Right lobe of liver (tissue), 6 donors: ENCODE measurements at regions not wholly inside any gene's neighbourhood (a gene's known extent, or its start where the extent isn't known, plus 50 kb on each side); places are given as distances from the start of the nearest gene placed in this dataset.

Experiments used
- ATAC-seq, 4 donors: fragments of 200-7000 bp; cut with Tn5 transposase; one replicate each; pipeline ENCODE4 v1.9.1; 2020; ENCODE audit warnings: mild to moderate bottlenecking in 4 of 4, moderate library complexity in 4 of 4
- DNase-seq, 3 donors: peaks; one replicate each; pipeline ENCODE4 v3.0.0-alpha.2; 2020
- H3K27ac ChIP-seq, 3 donors: fragments of 200-600 bp; one replicate each; pipeline ENCODE4 v1.8.0; 2022
- H3K27me3 ChIP-seq, 2 donors: fragments of 200-600 bp; one replicate each; pipeline ENCODE4 v1.8.0; 2022
- H3K36me3 ChIP-seq, 4 donors: fragments of 200-600 bp; sonication (generic) in 1 of 4; one replicate each; pipeline versions ENCODE4 v1.5.1 to v1.8.0; 2017 to 2022; ENCODE audit warnings: control low read depth in 1 of 4
- H3K4me1 ChIP-seq, 4 donors: fragments of 200-600 bp; sonication (generic) in 1 of 4; one replicate each; pipeline versions ENCODE4 v1.5.1 to v1.8.0; 2017 to 2022; ENCODE audit warnings: control low read depth in 1 of 4
- H3K4me3 ChIP-seq, 3 donors: fragments of 200-600 bp; one replicate each; pipeline ENCODE4 v1.8.0; 2022
- H3K9me3 ChIP-seq, 4 donors: fragments of 200-600 bp; sonication (generic) in 1 of 4; one replicate each; pipeline versions ENCODE4 v1.5.1 to v1.8.0; 2017 to 2022; ENCODE audit warnings: control low read depth in 1 of 4
- CTCF ChIP-seq, 4 donors: fragments of 200-600 bp in 3 of 4; fragments of 450-650 bp in 1 of 4; IDR thresholded peaks; one replicate each; pipeline versions ENCODE4 v1.5.1 to v1.8.0; 2016 to 2022; ENCODE audit warnings: antibody characterized with exemption in 4 of 4, mild to moderate bottlenecking in 2 of 4
- POLR2A ChIP-seq: fragments of 450-650 bp; IDR thresholded peaks from one replicate; pipeline ENCODE4 v1.6.1; 2017; ENCODE audit warnings: antibody characterized with exemption, mild to moderate bottlenecking
- WGBS: methylation state at CpG from one replicate; pipeline ENCODE4 v1.1.6; 2018; ENCODE audit warnings: low coverage, low lambda C conversion rate; ENCODE audit not compliant: insufficient coverage; ENCODE audit errors: missing lambda C conversion rate; 5-methylcytosine and 5-hydroxymethylcytosine counted together
- intact Hi-C, 2 donors: fragments of 100-400 bp; cut with DNase I; formaldehyde crosslinking; loops; one replicate each; pipeline versions ENCODE4 v1.11.2 to v1.14.1; 2022
- donor health status: DM: no; HTN: yes; CAD: no.
- donor health status: DM: no; HTN: no; CAD: no.
- donor health status: DM: no; HTN: no; CAD: no.
- donor health status: DM: no; HTN: yes; CAD: no.
- donor health status: DM: no; HTN: yes; CAD: no.

- no peak overlapping the region for H3K27ac ChIP-seq
- no peaks in the 10 kb centered on the region for H3K4me1 ChIP-seq
- WGBS = 58% methylated on average over 2 of the region's 2 CpGs
- no peaks in the 10 kb centered on the region for H3K36me3 ChIP-seq
- no peak overlapping the region for H3K4me3 ChIP-seq
- DNase-seq = no peak
- intact Hi-C loops = no loop called here
- TF ChIP-seq CTCF (IDR thresholded peaks at IDR 0.05) (no peak), POLR2A (no peak)
- no peaks in the 10 kb centered on the region for H3K27me3 ChIP-seq
- H3K9me3 ChIP-seq = no peaks in the 10 kb centered on the region
- no peak for ATAC-seq
Observed at GRCh38 chr1:194256010-194256409, 1069.6 kb upstream of the B3GALT2 start.

- WGBS = 62% methylated on average over 1 of the region's 1 CpG
- Histone ChIP-seq H3K27me3 (no peaks in the 10 kb centered on the region), H3K9me3 (no peaks in the 10 kb centered on the region), H3K4me3 (no peak overlapping the region), H3K4me1 (no peaks in the 10 kb centered on the region), H3K27ac (no peak overlapping the region), H3K36me3 (no peaks in the 10 kb centered on the region)
- ATAC-seq = no peak
- DNase-seq = no peak
- TF ChIP-seq CTCF (IDR thresholded peaks at IDR 0.05) = no peak
- TF ChIP-seq POLR2A = no peak
- intact Hi-C loops = no loop called here
Observed at GRCh38 chr1:194252199-194252598, 1065.8 kb upstream of the B3GALT2 start.

GRCh38 chr1:194241215-194241614, 1054.8 kb upstream of the B3GALT2 start:
- intact Hi-C loops = no loop called here
- no peak for ATAC-seq

GRCh38 chr1:194233069-194233468, 1046.7 kb upstream of the B3GALT2 start:
- no peak overlapping the region for H3K4me3 ChIP-seq
- H3K9me3 ChIP-seq = no peaks in the 10 kb centered on the region
- DNase-seq (no peak), ATAC-seq (no peak)
- intact Hi-C loops = no loop called here
- no peaks in the 10 kb centered on the region for H3K36me3 ChIP-seq
- no peaks in the 10 kb centered on the region for H3K27me3 ChIP-seq
- 39% methylated on average over 2 of the region's 2 CpGs for WGBS
- H3K4me1 ChIP-seq = no peaks in the 10 kb centered on the region
- no peak for TF ChIP-seq CTCF (IDR thresholded peaks at IDR 0.05)
- TF ChIP-seq POLR2A = no peak
- H3K27ac ChIP-seq = no peak overlapping the region

More at GRCh38 chr1:194241215-194241614, 1054.8 kb upstream of the B3GALT2 start:
- Histone ChIP-seq H3K4me3 (no peak overlapping the region), H3K9me3 (peaks cover 0 to 4% (median 0%) of the 10 kb centered on the region in 4 donors), H3K27me3 (no peaks in the 10 kb centered on the region), H3K27ac (no peak overlapping the region), H3K4me1 (no peaks in the 10 kb centered on the region), H3K36me3 (no peaks in the 10 kb centered on the region)
- WGBS = 94% methylated on average over 1 of the region's 1 CpG
- TF ChIP-seq POLR2A = no peak
- TF ChIP-seq CTCF (IDR thresholded peaks at IDR 0.05) = no peak
- DNase-seq = no peak
